ENCODE measurements at regions not wholly inside any gene's neighbourhood (a gene's known extent, or its start where the extent isn't known, plus 50 kb on each side); places are given as distances from the start of the nearest gene placed in this dataset.

- Histone ChIP-seq H2AFZ (ENCODE audit: low read length) (no peak overlapping the region), H3K4me3 (replicated peaks in 1 of 4; ENCODE audit: control extremely low read depth in 1 of 4, insufficient read depth in 1 of 4, low read depth in 3 of 4, low read length in 4 of 4) (no peak overlapping the region), H3K36me3 (ENCODE audit: control insufficient read depth, insufficient read depth, low read length) (no peaks in the 10 kb centered on the region), H3K27me3 (ENCODE audit: control insufficient read depth, insufficient read depth, low read length) (no peaks in the 10 kb centered on the region), H3K79me2 (ENCODE audit: control insufficient read depth, insufficient read depth, low read length) (no peaks in the 10 kb centered on the region), H4K20me1 (ENCODE audit: control insufficient read depth, extremely low read depth, insufficient read depth, low read length) (no peaks in the 10 kb centered on the region), H3K4me2 (ENCODE audit: extremely low read depth, insufficient read depth, low read length) (no peak overlapping the region), H3K4me1 (ENCODE audit: control insufficient read depth, extremely low read depth, insufficient read depth, low read length) (no peaks in the 10 kb centered on the region), H3K9ac (ENCODE audit: insufficient read depth, low read length) (no peak overlapping the region), H3K27ac (ENCODE audit: insufficient read depth, low read length) (no peak overlapping the region), H3K9me3 (ENCODE audit: control insufficient read depth, insufficient read depth, low read depth, low read length) (no peaks in the 10 kb centered on the region)
- TF ChIP-seq, protein P1, sequence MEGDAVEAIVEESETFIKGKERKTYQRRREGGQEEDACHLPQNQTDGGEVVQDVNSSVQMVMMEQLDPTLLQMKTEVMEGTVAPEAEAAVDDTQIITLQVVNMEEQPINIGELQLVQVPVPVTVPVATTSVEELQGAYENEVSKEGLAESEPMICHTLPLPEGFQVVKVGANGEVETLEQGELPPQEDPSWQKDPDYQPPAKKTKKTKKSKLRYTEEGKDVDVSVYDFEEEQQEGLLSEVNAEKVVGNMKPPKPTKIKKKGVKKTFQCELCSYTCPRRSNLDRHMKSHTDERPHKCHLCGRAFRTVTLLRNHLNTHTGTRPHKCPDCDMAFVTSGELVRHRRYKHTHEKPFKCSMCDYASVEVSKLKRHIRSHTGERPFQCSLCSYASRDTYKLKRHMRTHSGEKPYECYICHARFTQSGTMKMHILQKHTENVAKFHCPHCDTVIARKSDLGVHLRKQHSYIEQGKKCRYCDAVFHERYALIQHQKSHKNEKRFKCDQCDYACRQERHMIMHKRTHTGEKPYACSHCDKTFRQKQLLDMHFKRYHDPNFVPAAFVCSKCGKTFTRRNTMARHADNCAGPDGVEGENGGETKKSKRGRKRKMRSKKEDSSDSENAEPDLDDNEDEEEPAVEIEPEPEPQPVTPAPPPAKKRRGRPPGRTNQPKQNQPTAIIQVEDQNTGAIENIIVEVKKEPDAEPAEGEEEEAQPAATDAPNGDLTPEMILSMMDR (conservative IDR thresholded peaks at IDR 0.05 in 1 of 2, IDR thresholded peaks at IDR 0.05 in 1 of 2; ENCODE audit: low read depth in 1 of 2, low read length in 2 of 2): no peak
- TF ChIP-seq EZH2 (IDR thresholded peaks at IDR 0.05; ENCODE audit: low read length, missing control alignments): no peak
- DNase-seq (ENCODE audit: low read depth in 2 of 2): no peak
These were observed 1096.8 kb upstream of the GYPC start for GRCh38 chr2:125559186-125559585.

DNA sequence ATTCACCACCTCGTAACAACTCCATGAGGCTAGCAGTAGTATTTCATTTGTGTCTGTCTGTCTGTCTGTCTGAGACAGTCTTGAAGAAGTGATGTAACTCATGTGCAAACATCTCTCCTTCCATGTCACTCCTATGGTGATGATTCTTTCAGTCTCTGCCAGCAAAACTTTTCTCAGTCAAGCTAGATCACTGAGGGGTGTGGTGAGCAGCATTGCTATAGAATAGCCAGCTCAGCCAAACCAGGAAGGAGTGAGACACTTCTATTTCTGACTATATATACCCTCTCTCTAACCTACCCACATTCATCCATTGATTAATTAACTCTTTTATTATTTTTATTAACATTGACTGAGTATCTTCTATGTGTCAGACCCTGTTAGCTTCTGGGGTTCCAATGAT, 1095.1 kb upstream of the GYPC start:
- no peak for DNase-seq (ENCODE audit: low read depth in 2 of 2)
- Histone ChIP-seq H3K79me2 (ENCODE audit: control insufficient read depth, insufficient read depth, low read length) (no peaks in the 10 kb centered on the region), H3K4me3 (replicated peaks in 1 of 4; ENCODE audit: control extremely low read depth in 1 of 4, insufficient read depth in 1 of 4, low read depth in 3 of 4, low read length in 4 of 4) (no peak overlapping the region), H2AFZ (ENCODE audit: low read length) (no peak overlapping the region), H3K4me2 (ENCODE audit: extremely low read depth, insufficient read depth, low read length) (no peak overlapping the region), H3K9ac (ENCODE audit: insufficient read depth, low read length) (no peak overlapping the region), H3K9me3 (ENCODE audit: control insufficient read depth, insufficient read depth, low read depth, low read length) (no peaks in the 10 kb centered on the region), H3K27ac (ENCODE audit: insufficient read depth, low read length) (no peak overlapping the region), H3K36me3 (ENCODE audit: control insufficient read depth, insufficient read depth, low read length) (no peaks in the 10 kb centered on the region), H3K4me1 (ENCODE audit: control insufficient read depth, extremely low read depth, insufficient read depth, low read length) (no peaks in the 10 kb centered on the region), H4K20me1 (ENCODE audit: control insufficient read depth, extremely low read depth, insufficient read depth, low read length) (no peaks in the 10 kb centered on the region), H3K27me3 (ENCODE audit: control insufficient read depth, insufficient read depth, low read length) (no peaks in the 10 kb centered on the region)
- TF ChIP-seq, protein P1 (conservative IDR thresholded peaks at IDR 0.05 in 1 of 2, IDR thresholded peaks at IDR 0.05 in 1 of 2; ENCODE audit: low read depth in 1 of 2, low read length in 2 of 2): no peak
- TF ChIP-seq EZH2 (IDR thresholded peaks at IDR 0.05; ENCODE audit: low read length, missing control alignments): no peak

GRCh38 chr2:125561302-125561701, 1094.7 kb upstream of the GYPC start:
- no peak overlapping the region for H3K4me2 ChIP-seq (ENCODE audit: extremely low read depth, insufficient read depth, low read length)
- no peak for TF ChIP-seq EZH2 (IDR thresholded peaks at IDR 0.05; ENCODE audit: low read length, missing control alignments)
- TF ChIP-seq, protein P1 (conservative IDR thresholded peaks at IDR 0.05 in 1 of 2, IDR thresholded peaks at IDR 0.05 in 1 of 2; ENCODE audit: low read depth in 1 of 2, low read length in 2 of 2): no peak
- no peaks in the 10 kb centered on the region for H3K36me3 ChIP-seq (ENCODE audit: control insufficient read depth, insufficient read depth, low read length)
- no peak overlapping the region for H3K9ac ChIP-seq (ENCODE audit: insufficient read depth, low read length)
- no peak overlapping the region for H3K4me3 ChIP-seq (replicated peaks in 1 of 4; ENCODE audit: control extremely low read depth in 1 of 4, insufficient read depth in 1 of 4, low read depth in 3 of 4, low read length in 4 of 4)
- no peak overlapping the region for H2AFZ ChIP-seq (ENCODE audit: low read length)
- no peaks in the 10 kb centered on the region for H3K9me3 ChIP-seq (ENCODE audit: control insufficient read depth, insufficient read depth, low read depth, low read length)
- no peak for DNase-seq (ENCODE audit: low read depth in 2 of 2)
- no peaks in the 10 kb centered on the region for H4K20me1 ChIP-seq (ENCODE audit: control insufficient read depth, extremely low read depth, insufficient read depth, low read length)
- no peaks in the 10 kb centered on the region for H3K4me1 ChIP-seq (ENCODE audit: control insufficient read depth, extremely low read depth, insufficient read depth, low read length)
- H3K79me2 ChIP-seq (ENCODE audit: control insufficient read depth, insufficient read depth, low read length): no peaks in the 10 kb centered on the region
- no peaks in the 10 kb centered on the region for H3K27me3 ChIP-seq (ENCODE audit: control insufficient read depth, insufficient read depth, low read length)
- no peak overlapping the region for H3K27ac ChIP-seq (ENCODE audit: insufficient read depth, low read length)

Measured in fibroblast of lung (primary cell).